Colonic mucosa (tissue), 4 donors: ENCODE measurements at regions not wholly inside any gene's neighbourhood (a gene's known extent, or its start where the extent isn't known, plus 50 kb on each side); places are given as distances from the start of the nearest gene placed in this dataset.

ENCODE experiments used
- DNase-seq: peaks from one replicate; pipeline ENCODE4 v3.0.0-alpha.2; 2020
- H3K27ac ChIP-seq: fragments of 200-600 bp; one replicate; pipeline ENCODE4 v1.8.0; 2021
- H3K27me3 ChIP-seq: fragments of 200-600 bp; one replicate; pipeline ENCODE4 v1.8.0; 2021
- H3K36me3 ChIP-seq: fragments of 200-600 bp; one replicate; pipeline ENCODE4 v1.8.0; 2021
- H3K4me1 ChIP-seq: fragments of 200-600 bp; one replicate; pipeline ENCODE4 v1.8.0; 2021; ENCODE audit warnings: mild to moderate bottlenecking
- H3K4me3 ChIP-seq: fragments of 200-600 bp; one replicate; pipeline ENCODE4 v1.8.0; 2021
- H3K9ac ChIP-seq, 2 donors: one replicate each; pipeline ENCODE4 v1.7.0; 2013; ENCODE audit warnings: control low read depth in 2 of 2, low read depth in 2 of 2, low read length in 2 of 2
- H3K9me3 ChIP-seq: fragments of 200-600 bp; one replicate; pipeline ENCODE4 v1.8.0; 2021
- CTCF ChIP-seq: fragments of 200-600 bp; IDR thresholded peaks from one replicate; pipeline ENCODE4 v1.8.0; 2022; ENCODE audit warnings: antibody characterized with exemption, mild to moderate bottlenecking
- intact Hi-C: fragments of 100-400 bp; cut with DNase I; formaldehyde crosslinking; loops from one replicate; pipeline ENCODE4 v1.14.1; 2022
- donor health status: healthy.
- donor health status: DM: no; HTN: no; CAD: no.
- donor health status: DM: no; HTN: no; CAD: no.

GRCh38 chr15:94731286-94731685, 499.9 kb downstream of the MCTP2 start:
- Histone ChIP-seq H3K36me3 (no peaks in the 10 kb centered on the region), H3K27me3 (no peaks in the 10 kb centered on the region), H3K4me3 (no peak overlapping the region), H3K4me1 (no peaks in the 10 kb centered on the region), H3K9ac (no peak overlapping the region), H3K9me3 (no peaks in the 10 kb centered on the region), H3K27ac (no peak overlapping the region)
- no peak for DNase-seq
- TF ChIP-seq CTCF: no peak
- intact Hi-C loops: no loop called here

GRCh38 chr15:94734460-94734859, 503.1 kb downstream of the MCTP2 start:
- intact Hi-C loops: no loop called here

GRCh38 chr15:94736236-94736635, 504.9 kb downstream of the MCTP2 start:
- H3K9me3 ChIP-seq: no peaks in the 10 kb centered on the region
- no peak overlapping the region for H3K9ac ChIP-seq
- no peaks in the 10 kb centered on the region for H3K4me1 ChIP-seq
- H3K27me3 ChIP-seq: no peaks in the 10 kb centered on the region
- TF ChIP-seq CTCF: no peak
- no peaks in the 10 kb centered on the region for H3K36me3 ChIP-seq
- no peak overlapping the region for H3K27ac ChIP-seq
- no peak overlapping the region for H3K4me3 ChIP-seq
- intact Hi-C loops: no loop called here
- no peak for DNase-seq

More at GRCh38 chr15:94734460-94734859, 503.1 kb downstream of the MCTP2 start:
- Histone ChIP-seq H3K27ac (no peak overlapping the region), H3K4me3 (no peak overlapping the region), H3K4me1 (no peaks in the 10 kb centered on the region), H3K9me3 (no peaks in the 10 kb centered on the region), H3K36me3 (no peaks in the 10 kb centered on the region), H3K27me3 (no peaks in the 10 kb centered on the region), H3K9ac (no peak overlapping the region)
- no peak for TF ChIP-seq CTCF
- no peak for DNase-seq

- Histone ChIP-seq H3K27me3 (no peaks in the 10 kb centered on the region), H3K9ac (no peak overlapping the region), H3K36me3 (no peaks in the 10 kb centered on the region), H3K4me1 (no peaks in the 10 kb centered on the region), H3K9me3 (no peaks in the 10 kb centered on the region), H3K4me3 (no peak overlapping the region), H3K27ac (no peak overlapping the region)
- intact Hi-C loops: no loop called here
- no peak for TF ChIP-seq CTCF
- DNase-seq: no peak
Measured at GRCh38 chr15:94739639-94740038, 508.3 kb downstream of the MCTP2 start.

GRCh38 chr15:94740469-94740868, 509.1 kb downstream of the MCTP2 start:
- no peak for DNase-seq
- Histone ChIP-seq H3K36me3 (no peaks in the 10 kb centered on the region), H3K9ac (no peak overlapping the region), H3K27me3 (no peaks in the 10 kb centered on the region), H3K27ac (no peak overlapping the region), H3K4me3 (no peak overlapping the region), H3K4me1 (no peaks in the 10 kb centered on the region), H3K9me3 (no peaks in the 10 kb centered on the region)
- TF ChIP-seq CTCF: no peak
- intact Hi-C loops: no loop called here

GRCh38 chr15:94743668-94744067, 512.3 kb downstream of the MCTP2 start:
- H3K4me3 ChIP-seq: no peak overlapping the region
- H3K4me1 ChIP-seq: no peaks in the 10 kb centered on the region
- no peaks in the 10 kb centered on the region for H3K27me3 ChIP-seq
- H3K9ac ChIP-seq: no peak overlapping the region
- TF ChIP-seq CTCF: no peak
- no peak for DNase-seq
- no peak overlapping the region for H3K27ac ChIP-seq
- intact Hi-C loops: no loop called here
- H3K9me3 ChIP-seq: no peaks in the 10 kb centered on the region
- no peaks in the 10 kb centered on the region for H3K36me3 ChIP-seq
